HFF-Myc (cell line): ENCODE measurements at regions not wholly inside any gene's neighbourhood (a gene's known extent, or its start where the extent isn't known, plus 50 kb on each side); places are given as distances from the start of the nearest gene placed in this dataset.

Experiments used
- DNase-seq: peaks from one replicate; pipeline ENCODE4 v3.0.0-alpha.2; 2011; ENCODE audit warnings: low read depth; ENCODE audit errors: extremely low read depth
- H3K4me3 ChIP-seq: replicated peaks from 2 replicates; pipeline ENCODE4 v1.5.1; 2011; ENCODE audit warnings: low read depth, mild to moderate bottlenecking, control low read depth, low read length
- TF ChIP-seq, protein P1 (sequence below): IDR thresholded peaks from 2 replicates; pipeline ENCODE4 v1.5.1; 2012; ENCODE audit warnings: mild to moderate bottlenecking, low read depth, low read length, control low read depth; ENCODE audit errors: missing control alignments

DNA sequence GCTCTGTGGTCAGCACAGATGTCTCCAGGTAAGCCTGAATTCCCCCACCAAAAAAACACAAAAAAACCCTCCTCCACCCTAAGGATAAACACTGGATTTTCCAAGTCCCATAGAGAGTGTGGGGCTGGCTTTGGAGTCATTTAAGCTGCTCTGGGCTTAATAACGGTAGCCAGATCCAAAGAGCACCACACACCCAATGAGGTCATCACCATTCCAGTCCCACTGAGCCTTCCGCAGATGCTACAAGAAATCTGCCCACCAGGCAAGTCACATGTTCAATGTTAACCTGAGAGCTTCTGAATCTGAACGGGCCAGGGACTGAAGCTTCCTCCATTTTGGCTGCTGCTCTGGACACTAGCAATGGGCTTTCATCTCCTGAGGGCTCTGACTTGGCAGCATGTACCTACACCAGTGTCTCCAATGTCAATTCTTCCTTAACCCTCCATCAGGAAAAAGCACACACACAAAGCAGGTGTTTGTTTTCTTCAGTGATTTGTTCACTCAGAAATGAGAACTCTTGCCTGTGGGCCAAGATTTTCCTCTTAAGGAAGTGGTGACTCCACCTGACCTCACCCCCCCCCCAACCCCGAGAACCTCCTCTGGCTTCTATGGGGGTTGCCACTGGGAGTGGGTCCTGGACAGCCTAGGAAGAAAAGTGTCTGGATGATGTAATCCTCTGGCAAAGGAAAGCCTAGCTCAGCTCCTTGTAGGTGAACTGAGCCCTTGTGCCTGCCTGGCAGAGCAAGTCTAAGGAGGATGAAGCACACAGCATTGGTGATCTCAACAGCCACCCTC is 220.1 kb downstream of the FOXL1 start:
- no peak overlapping the region for H3K4me3 ChIP-seq
- TF ChIP-seq, protein P1, sequence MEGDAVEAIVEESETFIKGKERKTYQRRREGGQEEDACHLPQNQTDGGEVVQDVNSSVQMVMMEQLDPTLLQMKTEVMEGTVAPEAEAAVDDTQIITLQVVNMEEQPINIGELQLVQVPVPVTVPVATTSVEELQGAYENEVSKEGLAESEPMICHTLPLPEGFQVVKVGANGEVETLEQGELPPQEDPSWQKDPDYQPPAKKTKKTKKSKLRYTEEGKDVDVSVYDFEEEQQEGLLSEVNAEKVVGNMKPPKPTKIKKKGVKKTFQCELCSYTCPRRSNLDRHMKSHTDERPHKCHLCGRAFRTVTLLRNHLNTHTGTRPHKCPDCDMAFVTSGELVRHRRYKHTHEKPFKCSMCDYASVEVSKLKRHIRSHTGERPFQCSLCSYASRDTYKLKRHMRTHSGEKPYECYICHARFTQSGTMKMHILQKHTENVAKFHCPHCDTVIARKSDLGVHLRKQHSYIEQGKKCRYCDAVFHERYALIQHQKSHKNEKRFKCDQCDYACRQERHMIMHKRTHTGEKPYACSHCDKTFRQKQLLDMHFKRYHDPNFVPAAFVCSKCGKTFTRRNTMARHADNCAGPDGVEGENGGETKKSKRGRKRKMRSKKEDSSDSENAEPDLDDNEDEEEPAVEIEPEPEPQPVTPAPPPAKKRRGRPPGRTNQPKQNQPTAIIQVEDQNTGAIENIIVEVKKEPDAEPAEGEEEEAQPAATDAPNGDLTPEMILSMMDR = no peak
- DNase-seq = no peak

DNA sequence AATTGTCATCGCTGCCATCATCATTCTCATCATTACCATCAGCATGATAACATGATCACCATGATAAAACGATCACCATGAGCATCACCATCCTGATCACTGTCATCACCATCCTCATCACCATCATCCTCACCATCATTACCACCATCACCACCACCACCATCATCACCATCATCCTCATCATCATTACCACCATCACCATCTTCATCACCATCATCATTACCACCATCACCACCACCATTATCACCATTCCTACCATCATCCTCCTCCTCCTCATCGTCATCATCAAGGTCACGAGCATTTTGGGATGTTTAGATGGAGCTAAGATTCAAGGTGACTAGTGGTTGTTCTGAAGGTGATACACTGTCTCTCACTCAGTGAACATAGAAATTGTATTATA is 221.0 kb downstream of the FOXL1 start:
- TF ChIP-seq, protein P1 = no peak
- DNase-seq = no peak
- H3K4me3 ChIP-seq = no peak overlapping the region

DNA sequence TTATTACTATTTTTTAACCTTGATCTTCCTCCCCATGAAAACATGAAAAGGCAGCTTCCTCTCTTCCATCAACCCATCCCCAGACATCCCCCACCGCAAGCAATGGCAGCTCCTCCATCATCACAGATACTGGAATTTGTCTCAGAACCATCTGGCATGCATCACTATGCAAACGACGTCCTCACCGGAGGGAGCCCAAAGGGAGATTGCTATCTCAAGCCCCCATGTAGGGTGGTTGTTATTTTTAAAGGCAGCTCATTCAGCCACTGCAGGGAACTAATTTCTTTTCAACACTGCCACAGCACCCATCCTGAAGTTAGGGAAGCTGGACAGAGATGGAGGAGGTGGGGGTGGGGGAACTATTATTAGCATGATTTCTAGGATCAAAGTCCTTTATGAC is 222.5 kb downstream of the FOXL1 start:
- TF ChIP-seq, protein P1 = no peak
- DNase-seq = no peak
- H3K4me3 ChIP-seq = no peak overlapping the region

DNA sequence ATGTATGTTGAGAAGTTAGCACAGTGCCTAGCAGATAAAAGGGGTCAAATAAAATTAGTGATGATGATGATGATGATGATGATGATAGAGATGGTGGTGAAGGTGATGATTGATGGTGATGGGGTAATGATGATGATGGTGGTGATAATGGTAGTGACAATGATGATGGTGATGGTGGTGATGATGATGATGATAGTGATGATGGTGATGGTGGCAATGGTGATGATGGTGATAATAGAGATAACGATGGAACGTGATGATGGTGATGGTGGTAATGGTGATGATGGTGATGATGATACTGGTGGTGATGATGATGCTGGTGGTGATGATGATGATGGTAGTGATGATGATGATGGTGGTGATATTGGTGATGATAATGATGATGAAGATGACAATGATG is 223.7 kb downstream of the FOXL1 start:
- TF ChIP-seq, protein P1 = no peak
- no peak overlapping the region for H3K4me3 ChIP-seq
- no peak for DNase-seq

DNA sequence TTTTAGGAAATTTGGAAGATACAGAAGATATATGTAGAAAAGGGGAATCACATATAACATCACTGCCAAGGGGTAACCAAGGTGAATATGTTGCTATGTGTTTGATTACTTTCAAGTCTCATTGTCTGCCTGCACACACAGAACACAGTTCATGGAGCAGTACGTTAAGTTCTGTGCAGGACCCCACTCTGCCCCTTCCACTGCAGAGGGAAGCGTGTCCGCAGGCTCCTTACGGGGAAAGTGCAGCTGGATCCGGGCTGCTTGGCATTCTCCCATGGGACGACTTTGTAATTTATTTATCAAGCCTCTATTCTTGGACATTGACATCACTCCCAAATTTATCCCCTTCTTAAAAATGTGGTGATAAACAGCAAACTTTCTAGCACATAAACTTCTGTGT is 226.8 kb downstream of the FOXL1 start:
- TF ChIP-seq, protein P1 = no peak
- DNase-seq = no peak
- H3K4me3 ChIP-seq = no peak overlapping the region

DNA sequence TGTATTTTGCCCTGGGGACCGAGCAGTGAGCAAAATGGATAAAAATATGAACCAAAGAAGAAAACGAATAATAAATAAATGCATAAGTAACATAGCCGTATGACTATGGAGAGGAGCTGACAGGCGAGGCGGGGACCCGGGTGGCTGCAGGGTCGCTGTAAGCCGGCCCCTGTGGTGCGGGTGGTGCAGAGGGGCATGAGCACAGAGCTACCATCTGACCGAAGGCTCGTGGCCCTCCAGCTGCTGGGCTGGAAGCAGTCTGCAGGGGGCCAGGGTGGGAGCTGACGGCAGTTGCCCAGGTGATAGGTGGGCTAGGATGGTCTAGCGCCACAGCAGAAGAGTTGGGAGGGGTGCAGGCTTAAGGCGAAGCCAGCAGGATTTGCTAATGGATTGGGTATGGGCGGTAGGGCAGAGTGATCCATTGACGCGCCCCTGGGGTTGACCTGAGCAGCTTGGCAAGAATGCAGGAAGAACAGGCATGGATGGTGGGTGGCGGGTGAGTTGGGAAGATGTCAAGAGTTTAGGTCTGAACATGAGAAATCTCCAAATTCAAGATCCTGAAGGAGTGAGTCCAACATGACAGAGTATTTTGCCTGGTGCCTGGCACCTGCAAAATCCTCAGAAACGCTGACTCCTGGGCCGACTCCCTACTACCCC is 228.0 kb downstream of the FOXL1 start:
- H3K4me3 ChIP-seq = no peak overlapping the region
- TF ChIP-seq, protein P1 = no peak
- no peak for DNase-seq
